Kidney epithelial cell (primary cell): ENCODE measurements at regions not wholly inside any gene's neighbourhood (a gene's known extent, or its start where the extent isn't known, plus 50 kb on each side); places are given as distances from the start of the nearest gene placed in this dataset.
A peak's percentile ranks its signal among the peaks of the same experiment; 100 is the strongest.

Source experiments
- DNase-seq: peaks from one replicate; pipeline ENCODE4 v3.0.0-alpha.2; 2010; ENCODE audit warnings: low read depth
- H3K27me3 ChIP-seq: 2 replicates; pipeline ENCODE4 v1.6.0; 2011; ENCODE audit warnings: low read length; ENCODE audit not compliant: control insufficient read depth, insufficient read depth
- H3K36me3 ChIP-seq: 2 replicates; pipeline ENCODE4 v1.5.1; 2011; ENCODE audit warnings: low read length; ENCODE audit not compliant: control insufficient read depth, insufficient read depth
- H3K4me3 ChIP-seq: 2 replicates; pipeline ENCODE4 v1.5.1; 2011; ENCODE audit warnings: low read depth, mild to moderate bottlenecking, control low read depth, low read length
- TF ChIP-seq, protein P1 (sequence below): IDR thresholded peaks from 2 replicates; pipeline ENCODE4 v1.5.1; 2011; ENCODE audit warnings: mild to moderate bottlenecking, moderate library complexity, low read length, control low read depth, inconsistent platforms; ENCODE audit not compliant: insufficient read depth, poor library complexity, severe bottlenecking

DNA sequence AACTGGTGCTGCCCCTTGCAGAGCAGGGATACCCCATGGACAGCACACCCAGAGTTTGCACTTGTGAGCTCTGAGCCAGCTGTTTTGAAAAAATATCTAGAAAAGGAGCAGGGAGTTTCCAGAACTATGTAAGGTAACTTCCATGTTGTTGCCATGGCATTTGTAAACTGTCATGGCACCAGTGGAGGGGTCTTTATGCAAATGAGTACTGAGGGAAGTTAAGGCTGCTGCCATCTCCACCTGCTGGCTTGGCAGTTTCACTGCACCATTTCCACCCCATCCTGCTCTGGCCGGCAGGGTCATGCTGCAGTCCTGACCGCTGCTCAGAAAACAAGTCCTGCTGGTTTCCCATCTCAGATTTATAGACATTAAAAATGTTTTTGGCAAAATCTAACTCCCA, 52.3 kb upstream of the SNTG2 start:
- TF ChIP-seq, protein P1, sequence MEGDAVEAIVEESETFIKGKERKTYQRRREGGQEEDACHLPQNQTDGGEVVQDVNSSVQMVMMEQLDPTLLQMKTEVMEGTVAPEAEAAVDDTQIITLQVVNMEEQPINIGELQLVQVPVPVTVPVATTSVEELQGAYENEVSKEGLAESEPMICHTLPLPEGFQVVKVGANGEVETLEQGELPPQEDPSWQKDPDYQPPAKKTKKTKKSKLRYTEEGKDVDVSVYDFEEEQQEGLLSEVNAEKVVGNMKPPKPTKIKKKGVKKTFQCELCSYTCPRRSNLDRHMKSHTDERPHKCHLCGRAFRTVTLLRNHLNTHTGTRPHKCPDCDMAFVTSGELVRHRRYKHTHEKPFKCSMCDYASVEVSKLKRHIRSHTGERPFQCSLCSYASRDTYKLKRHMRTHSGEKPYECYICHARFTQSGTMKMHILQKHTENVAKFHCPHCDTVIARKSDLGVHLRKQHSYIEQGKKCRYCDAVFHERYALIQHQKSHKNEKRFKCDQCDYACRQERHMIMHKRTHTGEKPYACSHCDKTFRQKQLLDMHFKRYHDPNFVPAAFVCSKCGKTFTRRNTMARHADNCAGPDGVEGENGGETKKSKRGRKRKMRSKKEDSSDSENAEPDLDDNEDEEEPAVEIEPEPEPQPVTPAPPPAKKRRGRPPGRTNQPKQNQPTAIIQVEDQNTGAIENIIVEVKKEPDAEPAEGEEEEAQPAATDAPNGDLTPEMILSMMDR, result peak; percentile 36
- H3K36me3 ChIP-seq, result no peaks in the 10 kb centered on the region
- no peak for DNase-seq
- no peak overlapping the region for H3K4me3 ChIP-seq
- no peaks in the 10 kb centered on the region for H3K27me3 ChIP-seq

DNA sequence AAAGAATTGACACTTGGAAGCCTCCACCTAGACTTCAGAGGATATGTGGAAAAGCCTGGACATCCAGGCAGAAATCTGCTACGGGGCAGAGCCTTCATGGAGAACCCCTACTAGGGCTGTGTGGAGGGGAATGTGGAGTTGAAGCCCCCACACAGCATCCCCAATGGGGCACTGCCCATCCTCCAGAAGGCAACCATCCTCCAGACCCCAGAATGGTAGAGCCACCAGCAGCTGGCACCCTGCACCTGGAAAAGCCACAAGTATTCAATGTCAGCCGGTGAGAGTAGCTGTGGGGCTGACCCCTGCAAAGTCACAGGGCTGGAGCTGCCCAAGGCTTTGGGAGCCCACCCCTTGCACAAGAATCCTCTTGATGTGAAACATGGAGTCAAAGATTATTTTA, 53.6 kb upstream of the SNTG2 start:
- DNase-seq, result no peak
- TF ChIP-seq, protein P1, result no peak
- H3K27me3 ChIP-seq, result no peaks in the 10 kb centered on the region
- no peak overlapping the region for H3K4me3 ChIP-seq
- no peaks in the 10 kb centered on the region for H3K36me3 ChIP-seq

DNA sequence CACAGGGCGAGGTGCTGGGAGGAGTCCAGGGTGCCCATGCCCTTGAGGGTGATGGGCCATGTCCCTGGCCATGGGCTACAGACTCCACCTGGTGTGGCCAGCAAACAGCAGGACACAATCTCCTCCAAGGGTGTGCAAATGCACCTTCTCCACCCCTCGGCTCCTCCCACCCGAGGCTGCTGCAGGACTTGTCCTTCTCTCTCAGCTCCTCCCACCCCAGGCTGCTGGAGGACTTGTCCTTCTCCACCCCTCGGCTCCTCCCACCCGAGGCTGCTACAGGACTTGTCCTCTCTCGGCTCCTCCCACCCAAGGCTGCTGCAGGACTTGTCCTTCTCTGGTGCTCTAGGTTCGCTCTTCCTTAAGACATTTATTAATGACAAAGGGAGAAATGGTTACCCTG, 57.3 kb upstream of the SNTG2 start:
- no peak overlapping the region for H3K4me3 ChIP-seq
- no peaks in the 10 kb centered on the region for H3K27me3 ChIP-seq
- TF ChIP-seq, protein P1, result no peak
- DNase-seq, result no peak
- H3K36me3 ChIP-seq, result no peaks in the 10 kb centered on the region

DNA sequence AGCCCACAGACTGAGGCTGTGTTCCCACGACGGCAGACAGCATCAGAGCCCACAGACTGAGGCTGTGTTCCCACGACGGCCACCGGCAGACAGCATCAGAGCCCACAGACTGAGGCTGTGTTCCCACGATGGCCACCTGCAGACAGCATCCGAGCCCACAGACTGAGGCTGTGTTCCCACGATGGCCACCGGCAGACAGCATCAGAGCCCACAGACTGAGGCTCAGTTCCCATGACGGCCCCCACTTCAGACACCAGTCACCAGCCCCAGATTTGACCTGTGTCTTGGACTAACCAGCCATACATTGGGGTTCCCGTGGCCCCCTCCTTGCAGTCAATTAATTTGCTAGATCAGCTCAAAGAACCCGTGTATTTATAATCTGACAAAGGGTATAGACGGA, 57.8 kb upstream of the SNTG2 start:
- H3K27me3 ChIP-seq, result no peaks in the 10 kb centered on the region
- no peak for DNase-seq
- H3K4me3 ChIP-seq, result no peak overlapping the region
- H3K36me3 ChIP-seq, result no peaks in the 10 kb centered on the region
- TF ChIP-seq, protein P1, result no peak

DNA sequence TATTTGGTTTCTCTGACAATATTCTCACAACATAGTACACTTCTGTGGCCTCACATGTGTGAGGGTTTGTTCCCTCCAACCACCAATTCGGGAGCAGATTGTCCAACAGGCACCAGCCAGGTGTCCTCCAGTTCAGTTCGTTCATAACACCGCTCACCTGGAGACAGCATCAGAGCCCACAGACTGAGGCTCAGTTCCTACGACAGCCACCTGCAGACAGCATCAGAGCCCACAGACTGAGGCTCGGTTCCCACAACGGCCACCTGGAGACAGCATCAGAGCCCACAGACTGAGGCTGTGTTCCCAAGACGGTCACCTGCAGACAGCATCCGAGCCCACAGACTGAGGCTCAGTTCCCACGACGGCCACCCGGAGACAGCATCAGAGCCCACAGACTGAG, 58.2 kb upstream of the SNTG2 start:
- TF ChIP-seq, protein P1, result no peak
- H3K36me3 ChIP-seq, result no peaks in the 10 kb centered on the region
- H3K27me3 ChIP-seq, result no peaks in the 10 kb centered on the region
- H3K4me3 ChIP-seq, result no peak overlapping the region
- no peak for DNase-seq

DNA sequence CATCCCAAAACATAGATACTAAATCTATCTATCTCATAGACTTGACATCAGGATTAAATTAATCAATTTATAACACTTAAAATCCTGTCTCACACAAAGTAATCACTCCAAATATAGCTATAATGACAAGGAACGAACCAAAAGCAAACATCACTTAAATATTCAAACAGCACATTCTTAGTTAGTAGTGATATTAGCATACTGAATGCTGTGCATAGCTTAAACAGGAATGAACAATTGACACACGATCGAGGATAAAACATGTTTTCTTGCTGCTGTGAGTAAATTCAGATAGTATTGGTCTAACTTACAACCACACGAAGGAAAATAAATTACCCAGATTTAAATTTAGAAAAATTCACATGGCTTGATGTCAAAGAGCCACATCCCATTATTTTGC, 58.9 kb upstream of the SNTG2 start:
- TF ChIP-seq, protein P1, result no peak
- Histone ChIP-seq H3K4me3 (no peak overlapping the region), H3K27me3 (no peaks in the 10 kb centered on the region), H3K36me3 (no peaks in the 10 kb centered on the region)
- DNase-seq, result no peak
